Loucy (cell line): ENCODE measurements at regions not wholly inside any gene's neighbourhood (a gene's known extent, or its start where the extent isn't known, plus 50 kb on each side); places are given as distances from the start of the nearest gene placed in this dataset.

Experiments used
- H2AFZ ChIP-seq: fragments of 200-600 bp; sonication (generic); 2 replicates; pipeline ENCODE4 v1.6.0; 2016; ENCODE audit warnings: antibody characterized with exemption, mild to moderate bottlenecking, low read length, moderate library complexity
- H3F3A ChIP-seq: fragments of 200-600 bp; 2 replicates; pipeline ENCODE4 v1.6.0; 2016; ENCODE audit warnings: antibody characterized with exemption, low read depth, mild to moderate bottlenecking
- H3K27me3 ChIP-seq: fragments of 200-600 bp; sonication (generic); 2 replicates; pipeline ENCODE4 v1.6.1; 2014; ENCODE audit warnings: low read length, mild to moderate bottlenecking; ENCODE audit not compliant: insufficient read depth, poor library complexity, severe bottlenecking
- H3K36me3 ChIP-seq: fragments of 200-600 bp; sonication (generic); 2 replicates; pipeline ENCODE4 v1.6.1; 2016; ENCODE audit warnings: low read length; ENCODE audit not compliant: insufficient read depth
- H3K4me1 ChIP-seq: fragments of 200-600 bp; sonication (generic); 2 replicates; pipeline ENCODE4 v1.5.1; 2014; ENCODE audit warnings: low read length, mild to moderate bottlenecking; ENCODE audit not compliant: insufficient read depth, poor library complexity, severe bottlenecking
- H3K4me2 ChIP-seq: fragments of 200-600 bp; sonication (generic); 2 replicates; pipeline ENCODE4 v1.6.0; 2014; ENCODE audit warnings: antibody characterized with exemption, low read length, low read depth, mild to moderate bottlenecking; ENCODE audit not compliant: poor library complexity, severe bottlenecking
- H3K4me3 ChIP-seq: fragments of 200-600 bp; sonication (generic); 2 replicates; pipeline ENCODE4 v1.5.1; 2014; ENCODE audit warnings: low read length, mild to moderate bottlenecking, mixed read lengths; ENCODE audit not compliant: poor library complexity, severe bottlenecking
- H3K79me2 ChIP-seq: fragments of 200-600 bp; sonication (generic); 2 replicates; pipeline ENCODE4 v1.6.1; 2014; ENCODE audit warnings: low read length; ENCODE audit not compliant: insufficient read depth
- H3K9ac ChIP-seq: fragments of 200-600 bp; sonication (generic); 2 replicates; pipeline ENCODE4 v1.6.0; 2014; ENCODE audit warnings: mild to moderate bottlenecking, low read depth, low read length, moderate library complexity; ENCODE audit not compliant: poor library complexity, severe bottlenecking
- H3K9me2 ChIP-seq: fragments of 200-600 bp; sonication (generic); replicated peaks from 2 replicates; pipeline ENCODE4 v1.6.1; 2016; ENCODE audit warnings: low read depth, low read length, mixed read lengths
- H3K9me3 ChIP-seq: fragments of 200-600 bp; sonication (generic); 2 replicates; pipeline ENCODE4 v1.6.1; 2014; ENCODE audit warnings: mild to moderate bottlenecking, antibody characterized with exemption, low read length, low read depth; ENCODE audit not compliant: insufficient read depth
- H4K20me1 ChIP-seq: fragments of 200-600 bp; sonication (generic); 2 replicates; pipeline ENCODE4 v1.6.0; 2014; ENCODE audit warnings: antibody characterized with exemption, low read length, mild to moderate bottlenecking; ENCODE audit not compliant: insufficient read depth, poor library complexity, severe bottlenecking
- CTCF ChIP-seq: fragments of 200-600 bp; sonication (generic); conservative IDR thresholded peaks from 2 replicates; pipeline ENCODE4 v1.5.1; 2014; ENCODE audit warnings: mild to moderate bottlenecking, antibody characterized with exemption, low read length
- EZH2phosphoT487 ChIP-seq: fragments of 200-600 bp; IDR thresholded peaks from 2 replicates; pipeline ENCODE4 v1.6.1; 2018; ENCODE audit warnings: antibody characterized with exemption, mild to moderate bottlenecking, moderate library complexity, borderline replicate concordance

GRCh38 chrX:39112143-39112542, 310.9 kb downstream of the MID1IP1 start:
- Histone ChIP-seq H3K9ac (no peak overlapping the region), H3K9me3 (no peaks in the 10 kb centered on the region; the same call in 1 of the 2 replicates), H2AFZ (no peak overlapping the region), H3K36me3 (no peaks in the 10 kb centered on the region), H3F3A (no peaks in the 10 kb centered on the region), H3K79me2 (no peaks in the 10 kb centered on the region), H3K4me3 (no peak overlapping the region), H3K4me2 (no peak overlapping the region), H4K20me1 (no peaks in the 10 kb centered on the region), H3K4me1 (no peaks in the 10 kb centered on the region), H3K27me3 (no peaks in the 10 kb centered on the region), H3K9me2 (no peaks in the 10 kb centered on the region)
- TF ChIP-seq EZH2phosphoT487: no peak
- TF ChIP-seq CTCF: no peak

DNA sequence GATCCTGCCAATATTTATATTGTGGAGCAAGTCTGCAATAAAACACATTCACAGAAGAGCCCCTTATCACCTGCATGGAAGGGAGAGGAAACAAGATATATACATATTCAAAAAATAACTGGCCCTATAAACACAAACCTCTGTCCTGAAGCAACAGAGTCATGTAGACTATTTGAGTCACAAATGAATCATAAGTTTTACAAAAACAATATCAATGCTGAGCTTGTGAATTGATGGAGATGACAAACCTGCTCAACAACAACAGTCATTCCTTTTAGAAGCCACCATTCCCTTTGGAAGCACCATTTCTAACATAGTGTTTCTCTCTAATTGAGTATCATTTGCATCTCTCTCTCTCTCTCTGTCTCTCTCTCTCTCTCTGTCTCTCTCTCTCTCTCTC, 313.9 kb downstream of the MID1IP1 start:
- Histone ChIP-seq H3K4me2 (no peak overlapping the region), H3K79me2 (no peaks in the 10 kb centered on the region), H3K27me3 (no peaks in the 10 kb centered on the region), H3K4me3 (no peak overlapping the region), H3K36me3 (no peaks in the 10 kb centered on the region), H2AFZ (no peak overlapping the region), H3K9me3 (no peaks in the 10 kb centered on the region; the same call in 1 of the 2 replicates), H3K4me1 (no peaks in the 10 kb centered on the region), H3K9ac (no peak overlapping the region), H3K9me2 (no peaks in the 10 kb centered on the region), H3F3A (no peaks in the 10 kb centered on the region), H4K20me1 (no peaks in the 10 kb centered on the region)
- TF ChIP-seq CTCF (no peak), EZH2phosphoT487 (no peak)

DNA sequence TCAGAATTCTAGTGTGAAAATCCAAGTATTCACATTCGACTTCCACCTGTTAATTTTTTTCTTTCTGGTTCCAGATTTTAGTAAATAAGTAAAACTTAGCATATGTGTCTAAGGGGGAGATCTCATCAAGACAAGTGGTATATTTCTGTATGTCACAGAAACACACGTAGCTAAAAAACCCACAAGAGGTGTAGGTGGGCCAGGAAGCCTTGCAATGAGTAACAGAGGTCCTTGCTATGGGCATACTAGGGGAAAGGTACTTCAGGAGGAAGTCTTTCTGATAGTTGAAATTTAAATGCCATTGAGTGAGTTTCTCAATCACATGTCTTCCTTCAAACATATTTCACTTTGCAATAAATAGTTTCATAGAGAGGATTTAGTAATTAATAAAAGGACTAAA, 315.8 kb downstream of the MID1IP1 start:
- Histone ChIP-seq H3K36me3 (no peaks in the 10 kb centered on the region), H2AFZ (no peak overlapping the region), H3K9me3 (no peaks in the 10 kb centered on the region), H3K9me2 (no peaks in the 10 kb centered on the region), H3K4me2 (no peak overlapping the region), H3F3A (no peaks in the 10 kb centered on the region), H3K79me2 (no peaks in the 10 kb centered on the region), H3K27me3 (no peaks in the 10 kb centered on the region), H3K4me3 (no peak overlapping the region), H3K9ac (no peak overlapping the region), H3K4me1 (no peaks in the 10 kb centered on the region), H4K20me1 (no peaks in the 10 kb centered on the region)
- TF ChIP-seq EZH2phosphoT487 (no peak), CTCF (no peak)
